NT2/D1 (cell line): ENCODE measurements at regions not wholly inside any gene's neighbourhood (a gene's known extent, or its start where the extent isn't known, plus 50 kb on each side); places are given as distances from the start of the nearest gene placed in this dataset.

Source experiments
- SUZ12 ChIP-seq: IDR thresholded peaks from 2 replicates; pipeline ENCODE4 v1.6.1; 2011; ENCODE audit not compliant: insufficient read length, insufficient read depth; ENCODE audit errors: extremely low read depth
- YY1 ChIP-seq: IDR thresholded peaks from 2 replicates; pipeline ENCODE4 v1.6.1; 2011; ENCODE audit not compliant: insufficient read length, insufficient read depth
- ZNF274 ChIP-seq: IDR thresholded peaks from 2 replicates; pipeline ENCODE4 v1.6.1; 2011; ENCODE audit warnings: mild to moderate bottlenecking, low read depth, low read length

DNA sequence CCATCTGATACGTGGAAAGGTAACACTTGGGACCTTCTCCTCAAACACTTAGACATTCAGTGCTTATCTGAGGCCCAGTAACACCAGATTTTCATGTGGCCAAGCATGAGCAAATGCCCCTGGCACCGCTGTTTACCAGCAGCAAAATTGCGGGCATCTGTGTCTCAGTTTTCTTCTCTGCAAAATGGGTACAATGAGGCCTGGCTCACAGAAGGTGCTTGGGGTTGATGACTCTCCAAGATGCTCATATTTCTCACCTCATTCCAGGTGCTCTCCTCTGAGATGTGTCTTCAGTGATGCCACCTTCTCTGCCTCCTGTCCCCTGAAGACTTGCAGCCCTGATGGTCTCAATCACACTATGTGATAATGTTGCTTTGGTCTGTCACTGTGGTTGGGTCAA is 321.7 kb downstream of the TSN start:
- TF ChIP-seq SUZ12, result no peak
- no peak for TF ChIP-seq YY1
- TF ChIP-seq ZNF274, result no peak
